ENCODE measurements at regions not wholly inside any gene's neighbourhood (a gene's known extent, or its start where the extent isn't known, plus 50 kb on each side); places are given as distances from the start of the nearest gene placed in this dataset.

DNA sequence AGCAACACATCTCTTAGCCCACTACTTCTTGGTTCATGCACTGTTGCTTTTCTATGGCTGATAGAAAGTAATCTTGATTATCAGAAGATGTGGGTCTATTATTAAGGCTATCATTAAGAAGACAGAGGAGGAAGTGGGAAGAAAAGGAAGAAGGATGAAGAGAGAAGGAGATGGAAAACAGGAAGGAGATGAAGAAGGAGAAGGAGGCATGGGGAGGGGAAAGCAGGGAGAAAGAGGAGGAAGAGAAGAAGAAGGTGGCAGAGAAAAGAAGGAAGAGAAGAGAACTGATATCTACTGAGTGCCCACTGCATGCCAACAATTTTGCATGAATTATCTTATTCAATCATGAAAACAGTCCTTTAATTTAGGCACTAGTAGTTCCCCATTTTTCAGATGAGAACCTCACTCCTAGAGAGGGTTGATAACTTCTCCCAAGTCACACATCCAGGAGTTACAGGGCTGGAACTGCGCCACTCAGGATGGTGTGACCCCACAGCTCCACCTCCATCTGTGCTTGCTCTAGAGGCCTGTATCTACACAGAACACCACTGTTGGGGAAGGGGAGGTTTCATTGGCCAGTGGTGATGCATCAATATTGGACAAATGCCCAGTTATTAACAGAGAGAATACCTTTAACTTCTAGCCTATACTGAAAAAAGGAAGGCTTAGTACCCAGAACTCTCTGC is 147.4 kb downstream of the CXCL12 start:
- no peaks in the 10 kb centered on the region for H3K4me1 ChIP-seq (ENCODE audit: insufficient read depth, low read length)
- TF ChIP-seq, protein P1, sequence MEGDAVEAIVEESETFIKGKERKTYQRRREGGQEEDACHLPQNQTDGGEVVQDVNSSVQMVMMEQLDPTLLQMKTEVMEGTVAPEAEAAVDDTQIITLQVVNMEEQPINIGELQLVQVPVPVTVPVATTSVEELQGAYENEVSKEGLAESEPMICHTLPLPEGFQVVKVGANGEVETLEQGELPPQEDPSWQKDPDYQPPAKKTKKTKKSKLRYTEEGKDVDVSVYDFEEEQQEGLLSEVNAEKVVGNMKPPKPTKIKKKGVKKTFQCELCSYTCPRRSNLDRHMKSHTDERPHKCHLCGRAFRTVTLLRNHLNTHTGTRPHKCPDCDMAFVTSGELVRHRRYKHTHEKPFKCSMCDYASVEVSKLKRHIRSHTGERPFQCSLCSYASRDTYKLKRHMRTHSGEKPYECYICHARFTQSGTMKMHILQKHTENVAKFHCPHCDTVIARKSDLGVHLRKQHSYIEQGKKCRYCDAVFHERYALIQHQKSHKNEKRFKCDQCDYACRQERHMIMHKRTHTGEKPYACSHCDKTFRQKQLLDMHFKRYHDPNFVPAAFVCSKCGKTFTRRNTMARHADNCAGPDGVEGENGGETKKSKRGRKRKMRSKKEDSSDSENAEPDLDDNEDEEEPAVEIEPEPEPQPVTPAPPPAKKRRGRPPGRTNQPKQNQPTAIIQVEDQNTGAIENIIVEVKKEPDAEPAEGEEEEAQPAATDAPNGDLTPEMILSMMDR (IDR thresholded peaks at IDR 0.05; ENCODE audit: borderline replicate concordance, extremely low read depth, low read length, poor library complexity, severe bottlenecking) = no peak
- TF ChIP-seq EZH2 (IDR thresholded peaks at IDR 0.05; ENCODE audit: borderline replicate concordance, low read depth, low read length, severe bottlenecking) = no peak
- H3K79me2 ChIP-seq (ENCODE audit: insufficient read depth, low read length) = no peaks in the 10 kb centered on the region
- no peak overlapping the region for H3K4me3 ChIP-seq (ENCODE audit: low read depth in 1 of 2, low read length in 2 of 2)
- H3K36me3 ChIP-seq (ENCODE audit: insufficient read depth, low read length) = no peaks in the 10 kb centered on the region
- H3K27me3 ChIP-seq (ENCODE audit: insufficient read depth, low read length, poor library complexity) = no peaks in the 10 kb centered on the region
- H3K9me3 ChIP-seq (ENCODE audit: insufficient read depth, low read length, severe bottlenecking) = no peaks in the 10 kb centered on the region
- no peak overlapping the region for H2AFZ ChIP-seq (ENCODE audit: low read depth, low read length)
- H3K9ac ChIP-seq (ENCODE audit: low read depth, low read length) = no peak overlapping the region
- DNase-seq = no peak
- H4K20me1 ChIP-seq (ENCODE audit: insufficient read depth, low read length) = no peaks in the 10 kb centered on the region
- no peak overlapping the region for H3K27ac ChIP-seq (ENCODE audit: low read length)
- H3K4me2 ChIP-seq (ENCODE audit: insufficient read depth, low read length) = no peak overlapping the region
- ATAC-seq (ENCODE audit: insufficient read depth, low read depth) = no peak

DNA sequence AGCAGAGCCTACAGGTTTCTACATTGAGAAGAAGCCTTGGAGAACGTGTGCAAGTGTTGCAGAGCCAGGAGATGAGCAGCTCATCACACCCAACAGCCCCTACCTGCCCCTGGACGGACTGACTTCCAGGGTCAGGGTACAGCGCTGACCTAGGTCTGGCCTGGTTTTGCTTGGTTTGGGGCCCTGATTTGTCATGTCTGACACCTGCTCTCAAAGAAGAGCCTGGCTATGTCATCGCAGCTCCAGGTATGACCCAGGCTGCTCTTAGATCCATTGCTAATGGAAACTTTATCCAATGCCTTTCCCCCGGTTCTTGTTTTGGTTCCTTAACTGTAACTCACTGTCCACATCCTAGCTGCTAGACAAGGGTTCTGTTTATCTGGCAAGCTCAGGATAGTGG is 149.5 kb downstream of the CXCL12 start:
- no peaks in the 10 kb centered on the region for H3K36me3 ChIP-seq (ENCODE audit: insufficient read depth, low read length)
- H3K27ac ChIP-seq (ENCODE audit: low read length) = no peak overlapping the region
- no peaks in the 10 kb centered on the region for H3K27me3 ChIP-seq (ENCODE audit: insufficient read depth, low read length, poor library complexity)
- H3K4me2 ChIP-seq (ENCODE audit: insufficient read depth, low read length) = no peak overlapping the region
- H4K20me1 ChIP-seq (ENCODE audit: insufficient read depth, low read length) = no peaks in the 10 kb centered on the region
- TF ChIP-seq, protein P1 (IDR thresholded peaks at IDR 0.05; ENCODE audit: borderline replicate concordance, extremely low read depth, low read length, poor library complexity, severe bottlenecking) = no peak
- TF ChIP-seq EZH2 (IDR thresholded peaks at IDR 0.05; ENCODE audit: borderline replicate concordance, low read depth, low read length, severe bottlenecking) = no peak
- no peak overlapping the region for H3K4me3 ChIP-seq (ENCODE audit: low read depth in 1 of 2, low read length in 2 of 2)
- H3K79me2 ChIP-seq (ENCODE audit: insufficient read depth, low read length) = no peaks in the 10 kb centered on the region
- no peak overlapping the region for H3K9ac ChIP-seq (ENCODE audit: low read depth, low read length)
- no peak for ATAC-seq (ENCODE audit: insufficient read depth, low read depth)
- no peak for DNase-seq
- no peak overlapping the region for H2AFZ ChIP-seq (ENCODE audit: low read depth, low read length)
- no peaks in the 10 kb centered on the region for H3K9me3 ChIP-seq (ENCODE audit: insufficient read depth, low read length, severe bottlenecking)
- H3K4me1 ChIP-seq (ENCODE audit: insufficient read depth, low read length) = no peaks in the 10 kb centered on the region

DNA sequence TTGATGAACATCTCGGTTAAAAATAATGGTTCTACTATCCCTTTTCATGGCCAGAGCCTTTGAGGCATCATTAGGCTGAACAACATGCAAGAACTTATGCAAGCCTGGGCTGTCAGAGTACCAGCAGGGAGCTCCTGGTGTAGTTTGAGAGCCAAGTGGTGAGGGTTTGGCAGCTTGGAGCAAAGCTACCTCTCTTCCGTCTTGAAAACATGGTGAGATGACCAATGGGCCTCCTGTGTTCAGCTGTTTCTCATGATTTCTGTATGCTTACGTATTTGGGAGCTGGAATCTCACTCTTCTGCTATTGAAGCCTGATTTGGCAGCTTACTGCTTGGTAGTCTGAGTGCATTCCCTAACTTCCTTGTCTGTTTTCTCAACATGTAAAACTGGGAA is 150.4 kb downstream of the CXCL12 start:
- H3K9me3 ChIP-seq (ENCODE audit: insufficient read depth, low read length, severe bottlenecking) = no peaks in the 10 kb centered on the region
- no peak overlapping the region for H3K4me3 ChIP-seq (ENCODE audit: low read depth in 1 of 2, low read length in 2 of 2)
- no peaks in the 10 kb centered on the region for H4K20me1 ChIP-seq (ENCODE audit: insufficient read depth, low read length)
- H3K4me1 ChIP-seq (ENCODE audit: insufficient read depth, low read length) = no peaks in the 10 kb centered on the region
- no peak overlapping the region for H2AFZ ChIP-seq (ENCODE audit: low read depth, low read length)
- H3K9ac ChIP-seq (ENCODE audit: low read depth, low read length) = no peak overlapping the region
- ATAC-seq (ENCODE audit: insufficient read depth, low read depth) (no peak), DNase-seq (no peak)
- TF ChIP-seq, protein P1 (IDR thresholded peaks at IDR 0.05; ENCODE audit: borderline replicate concordance, extremely low read depth, low read length, poor library complexity, severe bottlenecking) = no peak
- TF ChIP-seq EZH2 (IDR thresholded peaks at IDR 0.05; ENCODE audit: borderline replicate concordance, low read depth, low read length, severe bottlenecking) = no peak
- no peak overlapping the region for H3K4me2 ChIP-seq (ENCODE audit: insufficient read depth, low read length)
- H3K36me3 ChIP-seq (ENCODE audit: insufficient read depth, low read length) = no peaks in the 10 kb centered on the region
- H3K27me3 ChIP-seq (ENCODE audit: insufficient read depth, low read length, poor library complexity) = no peaks in the 10 kb centered on the region
- no peaks in the 10 kb centered on the region for H3K79me2 ChIP-seq (ENCODE audit: insufficient read depth, low read length)
- H3K27ac ChIP-seq (ENCODE audit: low read length) = no peak overlapping the region
